NCI-H526 treated with DMSO at 0.1 percent for 48 hours (cell line): ENCODE measurements at regions not wholly inside any gene's neighbourhood (a gene's known extent, or its start where the extent isn't known, plus 50 kb on each side); places are given as distances from the start of the nearest gene placed in this dataset.
"Not testable (repeated sequence)": the region's sequence is repeated elsewhere in the genome, so short reads cannot be mapped to it uniquely, and the experiment has no call there.

ENCODE experiments used
- DNase-seq: peaks from one replicate; lab custom pipeline; 2025; lab: John Stamatoyannopoulos, UW

- no peak for DNase-seq
These were observed 155.4 kb downstream of the TRIM27 start for GRCh38 chr6:28768187-28768913.

- no peak for DNase-seq
These were observed 154.0 kb downstream of the TRIM27 start for GRCh38 chr6:28769626-28770402.

- DNase-seq, result no peak
These were observed 153.1 kb downstream of the TRIM27 start for GRCh38 chr6:28770732-28771131.

GRCh38 chr6:28771401-28772267 is 152.2 kb downstream of the TRIM27 start:
- no peak for DNase-seq

- DNase-seq, result no peak
These were observed 151.1 kb downstream of the TRIM27 start for GRCh38 chr6:28772480-28773381.

- no peak for DNase-seq
These were observed 149.3 kb downstream of the TRIM27 start for GRCh38 chr6:28774292-28775051.

GRCh38 chr6:28775052-28775376 is 148.8 kb downstream of the TRIM27 start:
- DNase-seq, result no peak

GRCh38 chr6:28775405-28776129 is 148.2 kb downstream of the TRIM27 start:
- DNase-seq, result no peak

GRCh38 chr6:28776269-28777146 is 147.3 kb downstream of the TRIM27 start:
- no peak for DNase-seq

- no peak for DNase-seq
These were observed 146.7 kb downstream of the TRIM27 start for GRCh38 chr6:28777147-28777461.

GRCh38 chr6:28782113-28782673 is 141.6 kb downstream of the TRIM27 start:
- DNase-seq, result no peak

- no peak for DNase-seq
These were observed 137.7 kb downstream of the TRIM27 start for GRCh38 chr6:28785962-28786679.

GRCh38 chr6:28789553-28790083 is 134.2 kb downstream of the TRIM27 start:
- peak; percentile 11 for DNase-seq

- no peak for DNase-seq
These were observed 132.8 kb downstream of the TRIM27 start for GRCh38 chr6:28791002-28791383.

- no peak for DNase-seq
These were observed 129.4 kb downstream of the TRIM27 start for GRCh38 chr6:28794175-28795002.

- DNase-seq, result not testable (repeated sequence)
These were observed 123.1 kb downstream of the TRIM27 start for GRCh38 chr6:28800647-28801046.
